BE2C (cell line): ENCODE measurements at regions not wholly inside any gene's neighbourhood (a gene's known extent, or its start where the extent isn't known, plus 50 kb on each side); places are given as distances from the start of the nearest gene placed in this dataset.
"Not testable (repeated sequence)": the region's sequence is repeated elsewhere in the genome, so short reads cannot be mapped to it uniquely, and the experiment has no call there.

Source experiments
- DNase-seq: peaks from one replicate; pipeline ENCODE4 v3.0.0-alpha.2; 2020
- H3K27me3 ChIP-seq: fragments of 250-450 bp; sonication (Bioruptor Pico); 2 replicates; pipeline ENCODE4 v1.5.1; 2020; ENCODE audit warnings: mild to moderate bottlenecking
- H3K36me3 ChIP-seq: fragments of 250-450 bp; sonication (Bioruptor Pico); 2 replicates; pipeline ENCODE4 v1.5.1; 2020; ENCODE audit warnings: mild to moderate bottlenecking
- H3K4me1 ChIP-seq: fragments of 250-450 bp; sonication (Bioruptor Pico); 2 replicates; pipeline ENCODE4 v1.5.1; 2020
- H3K4me3 ChIP-seq: 2 replicates; pipeline ENCODE4 v1.5.1; 2011; ENCODE audit warnings: low read depth, low read length
- H3K9me3 ChIP-seq: fragments of 250-450 bp; sonication (Bioruptor Pico); 2 replicates; pipeline ENCODE4 v1.5.1; 2020
- CTCF ChIP-seq: IDR thresholded peaks from 2 replicates; pipeline ENCODE4 v1.5.1; 2012; ENCODE audit warnings: mild to moderate bottlenecking, low read depth, low read length

GRCh38 chr16:9345880-9346279 is 254.4 kb downstream of the HAPSTR1 start:
- H3K9me3 ChIP-seq, result no peaks in the 10 kb centered on the region
- no peaks in the 10 kb centered on the region for H3K27me3 ChIP-seq
- H3K4me1 ChIP-seq, result no peaks in the 10 kb centered on the region
- H3K36me3 ChIP-seq, result no peaks in the 10 kb centered on the region
- no peak overlapping the region for H3K4me3 ChIP-seq
- no peak for DNase-seq
- no peak for TF ChIP-seq CTCF

GRCh38 chr16:9348912-9349311 is 257.5 kb downstream of the HAPSTR1 start:
- DNase-seq, result no peak
- H3K9me3 ChIP-seq, result no peaks in the 10 kb centered on the region

GRCh38 chr16:9349373-9349960 is 258.0 kb downstream of the HAPSTR1 start:
- H3K4me1 ChIP-seq, H3K9me3 ChIP-seq, H3K4me3 ChIP-seq, H3K36me3 ChIP-seq, DNase-seq, H3K27me3 ChIP-seq: not testable (repeated sequence)

More at GRCh38 chr16:9348912-9349311, 257.5 kb downstream of the HAPSTR1 start:
- no peak for TF ChIP-seq CTCF
- Histone ChIP-seq H3K4me3 (no peak overlapping the region), H3K36me3 (no peaks in the 10 kb centered on the region), H3K27me3 (no peaks in the 10 kb centered on the region), H3K4me1 (no peaks in the 10 kb centered on the region)

- not testable (repeated sequence) for H3K9me3 ChIP-seq, H3K4me3 ChIP-seq
These were observed 258.8 kb downstream of the HAPSTR1 start for GRCh38 chr16:9350119-9350799.

GRCh38 chr16:9351440-9351839 is 260.0 kb downstream of the HAPSTR1 start:
- Histone ChIP-seq H3K36me3 (no peaks in the 10 kb centered on the region), H3K27me3 (no peaks in the 10 kb centered on the region), H3K4me3 (no peak overlapping the region), H3K9me3 (no peaks in the 10 kb centered on the region; the same call in 1 of the 2 replicates), H3K4me1 (no peaks in the 10 kb centered on the region)
- no peak for TF ChIP-seq CTCF
- DNase-seq, result no peak

More at GRCh38 chr16:9350119-9350799, 258.8 kb downstream of the HAPSTR1 start:
- H3K4me1 ChIP-seq, H3K36me3 ChIP-seq, H3K27me3 ChIP-seq, DNase-seq: not testable (repeated sequence)

GRCh38 chr16:9351841-9352434 is 260.5 kb downstream of the HAPSTR1 start:
- TF ChIP-seq CTCF, result no peak
- no peaks in the 10 kb centered on the region for H3K4me1 ChIP-seq
- H3K36me3 ChIP-seq, result no peaks in the 10 kb centered on the region
- H3K27me3 ChIP-seq, result no peaks in the 10 kb centered on the region
- H3K4me3 ChIP-seq, result no peak overlapping the region
- no peaks in the 10 kb centered on the region; the same call in 1 of the 2 replicates for H3K9me3 ChIP-seq
- no peak for DNase-seq

GRCh38 chr16:9357829-9358228 is 266.4 kb downstream of the HAPSTR1 start:
- H3K36me3 ChIP-seq, result no peaks in the 10 kb centered on the region
- no peaks in the 10 kb centered on the region for H3K4me1 ChIP-seq
- DNase-seq, result no peak
- no peaks in the 10 kb centered on the region; the same call in 1 of the 2 replicates for H3K9me3 ChIP-seq
- H3K27me3 ChIP-seq, result no peaks in the 10 kb centered on the region
- TF ChIP-seq CTCF, result no peak
- no peak overlapping the region for H3K4me3 ChIP-seq
